K562 (cell line): ENCODE measurements at regions not wholly inside any gene's neighbourhood (a gene's known extent, or its start where the extent isn't known, plus 50 kb on each side); places are given as distances from the start of the nearest gene placed in this dataset.

Experiments
- ATAC-seq: fragments of 200-7000 bp; cut with Tn5 transposase; 3 replicates; pipeline ENCODE4 v1.9.1; 2020; ENCODE audit warnings: moderate library complexity
- BruUV-seq: library from RNA; stranded (reverse); fragments of 400-500 nt; replicated peaks from 2 replicates; lab custom pipeline; 2021; lab: Mats Ljungman, UMichigan
- CTCF ChIA-PET: fragments of 300-600 bp; formaldehyde crosslinking; extraction: SDS; loops from one replicate; lab custom pipeline; 2021; ENCODE audit warnings: low intra/inter-chr PET ratio; lab: Yijun Ruan, JAX
- POLR2A ChIA-PET: fragments of 300-600, 350-650 bp; sonication (Branson Sonifier 250); formaldehyde crosslinking; extraction: SDS; loops from one replicate; lab custom pipeline; 2021; ENCODE audit warnings: antibody characterized with exemption, inconsistent platforms; lab: Yijun Ruan, JAX
- DNase-seq, 4 experiments: peaks; one replicate each; pipeline versions ENCODE4 v3.0.0 to v3.0.0-alpha.2; 2011 to 2018; ENCODE audit warnings: low spot score in 3 of 4, mixed read lengths in 3 of 4; ENCODE audit errors: extremely low read depth in 1 of 4
- FAIRE-seq: peaks from 2 replicates; lab custom pipeline; 2011; peaks lifted over from hg19 to GRCh38; lab: Jason Lieb, UNC
- H2AFZ ChIP-seq: 2 replicates; pipeline ENCODE4 v1.6.0; 2011; ENCODE audit warnings: low read depth, low read length, control low read depth, inconsistent platforms
- H3K27ac ChIP-seq: fragments of 200-600 bp; 3 replicates; pipeline ENCODE4 v1.8.0; 2011; ENCODE audit warnings: low read depth, mild to moderate bottlenecking, control low read depth, inconsistent platforms, low read length, moderate library complexity, mixed read lengths; ENCODE audit errors: extremely low read depth
- H3K27me3 ChIP-seq, 2 experiments: fragments of 300-600 bp in 1 of 2; 2 replicates in 1 of 2; 3 replicates in 1 of 2; pipeline versions ENCODE4 v1.6.0 to v1.8.0; 2011; ENCODE audit warnings: inconsistent platforms in 2 of 2, low read length in 2 of 2, mild to moderate bottlenecking in 1 of 2, mixed read lengths in 1 of 2, moderate library complexity in 1 of 2; ENCODE audit not compliant: control insufficient read depth in 2 of 2, insufficient read depth in 2 of 2
- H3K36me3 ChIP-seq: fragments of 300-600 bp; 3 replicates; pipeline ENCODE4 v1.8.0; 2011; ENCODE audit warnings: mild to moderate bottlenecking, low read length, inconsistent platforms; ENCODE audit not compliant: control insufficient read depth, insufficient read depth
- H3K4me1 ChIP-seq, 2 experiments: fragments of 200-600 bp in 1 of 2; replicated peaks in 1 of 2; 2 replicates in 1 of 2; 3 replicates in 1 of 2; pipeline versions ENCODE4 v1.5.1 to v1.8.0; 2011; ENCODE audit warnings: inconsistent platforms in 2 of 2, low read length in 2 of 2, mild to moderate bottlenecking in 1 of 2, mixed read lengths in 1 of 2, moderate library complexity in 1 of 2; ENCODE audit not compliant: control insufficient read depth in 2 of 2, insufficient read depth in 2 of 2
- H3K4me2 ChIP-seq: 2 replicates; pipeline ENCODE4 v1.6.1; 2011; ENCODE audit warnings: low read length, control low read depth, inconsistent platforms, mixed read lengths; ENCODE audit not compliant: insufficient read depth
- H3K4me3 ChIP-seq: fragments of 200-600 bp; sonication (generic), shearing (Covaris generic); 2 replicates; pipeline ENCODE4 v1.5.1; 2016; ENCODE audit warnings: control low read depth, inconsistent platforms
- H3K79me2 ChIP-seq: fragments of 200-600 bp; 3 replicates; pipeline ENCODE4 v1.8.0; 2011; ENCODE audit warnings: low read length, inconsistent platforms; ENCODE audit not compliant: control insufficient read depth, insufficient read depth
- H3K9ac ChIP-seq, 2 experiments: 2 replicates each; pipeline versions ENCODE4 v1.6.0 to v1.6.1; 2011; ENCODE audit warnings: low read depth in 2 of 2, low read length in 2 of 2, control low read depth in 1 of 2, inconsistent platforms in 1 of 2, mild to moderate bottlenecking in 1 of 2, mixed read lengths in 1 of 2; ENCODE audit not compliant: insufficient read depth in 1 of 2
- H3K9me1 ChIP-seq: one replicate; pipeline ENCODE4 v1.6.0; 2011; ENCODE audit warnings: inconsistent platforms, mild to moderate bottlenecking, low read length, moderate library complexity; ENCODE audit not compliant: control insufficient read depth, insufficient read depth
- H3K9me3 ChIP-seq: replicated peaks from 2 replicates; pipeline ENCODE4 v1.5.1; 2011; ENCODE audit warnings: low read depth, low read length, inconsistent platforms; ENCODE audit not compliant: control insufficient read depth, insufficient read depth
- H4K20me1 ChIP-seq: replicated peaks from 2 replicates; pipeline ENCODE4 v1.6.1; 2011; ENCODE audit warnings: low read length, inconsistent platforms, mixed read lengths; ENCODE audit not compliant: control insufficient read depth, insufficient read depth
- CBX5 ChIP-seq: IDR thresholded peaks from 2 replicates; pipeline ENCODE4 v1.6.1; 2014; ENCODE audit warnings: low read depth, borderline replicate concordance
- GTF2E2 ChIP-seq: fragments of 200-800 bp; sonication (Bioruptor generic); IDR thresholded peaks from 2 replicates; pipeline ENCODE4 v1.6.1; 2016; ENCODE audit warnings: missing genetic modification characterization, missing compliant biosample characterization
- HOXB6 ChIP-seq: fragments of 250-450 bp; sonication (Bioruptor Pico); IDR thresholded peaks from 2 replicates; pipeline ENCODE4 v1.5.1; 2022; ENCODE audit warnings: mild to moderate bottlenecking, borderline replicate concordance
- SP2 ChIP-seq: IDR thresholded peaks from 2 replicates; pipeline ENCODE4 v1.6.1; 2011; ENCODE audit warnings: mild to moderate bottlenecking, low read depth, low read length, moderate library complexity; ENCODE audit not compliant: poor library complexity, severe bottlenecking; ENCODE audit errors: extremely low read depth
- ZBTB17 ChIP-seq: fragments of 450-650 bp; formaldehyde crosslinking; IDR thresholded peaks from 2 replicates; pipeline ENCODE4 v1.4.0; 2020; ENCODE audit warnings: mild to moderate bottlenecking
- ZKSCAN3 ChIP-seq: fragments of 250-450 bp; sonication (Bioruptor Pico); IDR thresholded peaks from 2 replicates; pipeline ENCODE4 v1.4.0; 2020
- WGBS: fragments of 100-300 bp; shearing (Covaris generic); methylation state at CpG from one replicate; pipeline ENCODE4 v1.1.6; 2016; ENCODE audit warnings: low coverage, mixed read lengths; ENCODE audit not compliant: insufficient coverage; ENCODE audit errors: missing lambda C conversion rate; 5-methylcytosine and 5-hydroxymethylcytosine counted together
- in situ Hi-C: fragments of 300-500 bp; cut with MboI; formaldehyde crosslinking; loops from 4 replicates; pipeline ENCODE4 v1.15.0; 2018; ENCODE audit warnings: inconsistent platforms, mixed read lengths
- intact Hi-C: fragments of 100-400 bp; cut with micrococcal nuclease; formaldehyde crosslinking; loops from 2 replicates; pipeline ENCODE4 v1.14.2; 2022
- TF ChIP-seq, protein P1 (sequence below): fragments of 450-650 bp; IDR thresholded peaks from 2 replicates; pipeline ENCODE4 v1.7.0; 2016; ENCODE audit warnings: borderline replicate concordance
- TF ChIP-seq, protein P2 (sequence below): sonication (generic); formaldehyde crosslinking; IDR thresholded peaks from 2 replicates; pipeline ENCODE4 v1.8.1; 2022; ENCODE audit warnings: missing genetic modification reagents

DNA sequence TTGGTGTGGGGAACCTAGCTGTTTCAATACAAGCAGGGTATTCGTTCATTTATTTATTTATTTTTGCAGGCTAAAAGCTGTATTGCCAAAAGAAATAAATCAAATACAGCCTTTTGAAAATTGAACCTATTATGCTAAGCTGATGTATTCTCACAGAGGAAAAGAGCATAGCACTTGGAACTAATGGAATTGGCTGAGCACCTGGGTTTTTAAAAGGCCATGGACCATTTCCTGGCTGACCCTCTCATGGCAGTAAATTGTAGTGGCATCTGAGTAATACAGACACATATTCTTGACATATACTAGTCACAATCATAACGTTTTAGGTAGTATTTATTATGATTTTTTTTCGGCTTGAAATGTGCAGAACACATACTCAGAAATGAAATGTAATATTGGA is 71.8 kb upstream of the ALG13 start (continued):
- no peak for TF ChIP-seq SP2
- TF ChIP-seq HOXB6 (CRISPR knock-in tag) = no peak
- TF ChIP-seq GTF2E2 (tag) = no peak
- TF ChIP-seq, protein P1, sequence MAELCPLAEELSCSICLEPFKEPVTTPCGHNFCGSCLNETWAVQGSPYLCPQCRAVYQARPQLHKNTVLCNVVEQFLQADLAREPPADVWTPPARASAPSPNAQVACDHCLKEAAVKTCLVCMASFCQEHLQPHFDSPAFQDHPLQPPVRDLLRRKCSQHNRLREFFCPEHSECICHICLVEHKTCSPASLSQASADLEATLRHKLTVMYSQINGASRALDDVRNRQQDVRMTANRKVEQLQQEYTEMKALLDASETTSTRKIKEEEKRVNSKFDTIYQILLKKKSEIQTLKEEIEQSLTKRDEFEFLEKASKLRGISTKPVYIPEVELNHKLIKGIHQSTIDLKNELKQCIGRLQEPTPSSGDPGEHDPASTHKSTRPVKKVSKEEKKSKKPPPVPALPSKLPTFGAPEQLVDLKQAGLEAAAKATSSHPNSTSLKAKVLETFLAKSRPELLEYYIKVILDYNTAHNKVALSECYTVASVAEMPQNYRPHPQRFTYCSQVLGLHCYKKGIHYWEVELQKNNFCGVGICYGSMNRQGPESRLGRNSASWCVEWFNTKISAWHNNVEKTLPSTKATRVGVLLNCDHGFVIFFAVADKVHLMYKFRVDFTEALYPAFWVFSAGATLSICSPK = no peak
- no peak for TF ChIP-seq ZKSCAN3
- no peak for TF ChIP-seq ZBTB17
- TF ChIP-seq, all 486 proteins: peak for 0

DNA sequence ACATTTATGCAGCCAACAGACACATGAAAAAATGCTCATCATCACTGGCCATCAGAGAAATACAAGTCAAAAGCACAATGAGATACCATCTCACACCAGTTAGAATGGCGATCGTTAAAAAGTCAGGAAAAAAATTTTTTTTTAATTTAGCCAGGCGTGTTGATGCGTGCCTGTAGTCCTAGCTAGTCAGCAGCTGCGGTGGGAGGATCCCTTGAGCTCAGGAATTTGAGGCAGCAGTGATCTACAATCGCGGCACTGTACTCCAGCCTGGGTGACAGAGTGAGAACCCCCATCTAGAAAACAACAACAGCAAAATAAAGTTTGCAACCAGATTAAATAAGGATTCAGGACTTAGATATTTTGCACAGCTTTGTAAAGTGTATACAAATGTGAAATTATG is 65.7 kb upstream of the ALG13 start:
- intact Hi-C loops (no loop called here), in situ Hi-C loops (no loop called here)
- ATAC-seq (no peak), FAIRE-seq (no peak), DNase-seq (no peak)
- no peak overlapping the region for H3K27ac ChIP-seq
- no peaks in the 10 kb centered on the region for H3K4me1 ChIP-seq
- BruUV-seq = no TSS peak
- ChIA-PET POLR2A (no interaction called here), CTCF (no interaction called here)
- 9% methylated on average over 6 of the region's 7 CpGs for WGBS
- H3K4me3 ChIP-seq = no peak overlapping the region
- no peaks in the 10 kb centered on the region for H3K36me3 ChIP-seq
- TF ChIP-seq CBX5 = no peak
- TF ChIP-seq, protein P2, sequence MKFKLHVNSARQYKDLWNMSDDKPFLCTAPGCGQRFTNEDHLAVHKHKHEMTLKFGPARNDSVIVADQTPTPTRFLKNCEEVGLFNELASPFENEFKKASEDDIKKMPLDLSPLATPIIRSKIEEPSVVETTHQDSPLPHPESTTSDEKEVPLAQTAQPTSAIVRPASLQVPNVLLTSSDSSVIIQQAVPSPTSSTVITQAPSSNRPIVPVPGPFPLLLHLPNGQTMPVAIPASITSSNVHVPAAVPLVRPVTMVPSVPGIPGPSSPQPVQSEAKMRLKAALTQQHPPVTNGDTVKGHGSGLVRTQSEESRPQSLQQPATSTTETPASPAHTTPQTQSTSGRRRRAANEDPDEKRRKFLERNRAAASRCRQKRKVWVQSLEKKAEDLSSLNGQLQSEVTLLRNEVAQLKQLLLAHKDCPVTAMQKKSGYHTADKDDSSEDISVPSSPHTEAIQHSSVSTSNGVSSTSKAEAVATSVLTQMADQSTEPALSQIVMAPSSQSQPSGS (CRISPR knock-in tag) = no peak
- H3K4me2 ChIP-seq = no peak overlapping the region
- no peaks in the 10 kb centered on the region for H3K27me3 ChIP-seq
- H2AFZ ChIP-seq = no peak overlapping the region
- H4K20me1 ChIP-seq = no peaks in the 10 kb centered on the region
- H3K9ac ChIP-seq = no peak overlapping the region
- H3K9me3 ChIP-seq = no peaks in the 10 kb centered on the region
- H3K9me1 ChIP-seq = no peaks in the 10 kb centered on the region
- H3K79me2 ChIP-seq = no peaks in the 10 kb centered on the region
